ENCODE measurements at regions not wholly inside any gene's neighbourhood (a gene's known extent, or its start where the extent isn't known, plus 50 kb on each side); places are given as distances from the start of the nearest gene placed in this dataset.

DNA sequence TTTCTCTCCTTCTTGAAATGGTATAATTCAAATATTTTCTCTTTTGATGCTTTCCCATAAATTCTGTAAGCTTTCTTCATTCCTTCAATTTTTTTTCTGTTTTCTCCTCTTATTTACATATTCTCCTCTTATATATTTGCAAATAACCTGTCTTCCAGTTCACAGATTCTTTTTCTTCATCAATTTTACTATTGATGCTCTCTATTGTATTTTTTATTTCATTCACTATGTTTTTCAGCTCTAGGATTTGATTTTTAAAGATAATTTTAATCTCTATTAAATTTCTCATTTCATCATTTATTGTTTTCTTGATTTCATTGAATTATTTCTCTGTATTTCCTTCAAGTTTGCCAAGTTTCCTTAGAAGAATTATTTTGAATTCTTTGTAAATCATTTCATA lies 54.0 kb upstream of the PRPS1L1 start:
- no peak for DNase-seq

DNA sequence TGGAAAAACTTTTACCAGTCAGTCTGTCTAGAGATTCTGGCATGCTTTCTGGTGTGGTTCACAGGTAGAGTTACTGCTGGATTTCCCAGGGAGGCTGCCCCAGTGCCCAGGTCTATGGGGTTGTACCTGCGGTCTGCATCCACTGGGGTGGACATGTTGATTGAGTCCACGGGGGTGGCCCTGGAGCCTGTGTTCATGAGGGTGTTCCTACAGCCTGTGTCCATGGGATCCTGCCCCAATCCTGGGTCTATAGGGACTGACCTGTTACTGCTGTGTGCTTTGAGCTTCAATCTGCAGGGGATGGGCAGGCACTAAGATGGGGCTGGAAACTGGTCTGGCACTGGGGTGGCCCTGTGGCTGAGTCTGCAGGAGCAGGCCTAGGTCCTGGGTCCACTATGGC lies 54.5 kb upstream of the PRPS1L1 start:
- no peak for DNase-seq

DNA sequence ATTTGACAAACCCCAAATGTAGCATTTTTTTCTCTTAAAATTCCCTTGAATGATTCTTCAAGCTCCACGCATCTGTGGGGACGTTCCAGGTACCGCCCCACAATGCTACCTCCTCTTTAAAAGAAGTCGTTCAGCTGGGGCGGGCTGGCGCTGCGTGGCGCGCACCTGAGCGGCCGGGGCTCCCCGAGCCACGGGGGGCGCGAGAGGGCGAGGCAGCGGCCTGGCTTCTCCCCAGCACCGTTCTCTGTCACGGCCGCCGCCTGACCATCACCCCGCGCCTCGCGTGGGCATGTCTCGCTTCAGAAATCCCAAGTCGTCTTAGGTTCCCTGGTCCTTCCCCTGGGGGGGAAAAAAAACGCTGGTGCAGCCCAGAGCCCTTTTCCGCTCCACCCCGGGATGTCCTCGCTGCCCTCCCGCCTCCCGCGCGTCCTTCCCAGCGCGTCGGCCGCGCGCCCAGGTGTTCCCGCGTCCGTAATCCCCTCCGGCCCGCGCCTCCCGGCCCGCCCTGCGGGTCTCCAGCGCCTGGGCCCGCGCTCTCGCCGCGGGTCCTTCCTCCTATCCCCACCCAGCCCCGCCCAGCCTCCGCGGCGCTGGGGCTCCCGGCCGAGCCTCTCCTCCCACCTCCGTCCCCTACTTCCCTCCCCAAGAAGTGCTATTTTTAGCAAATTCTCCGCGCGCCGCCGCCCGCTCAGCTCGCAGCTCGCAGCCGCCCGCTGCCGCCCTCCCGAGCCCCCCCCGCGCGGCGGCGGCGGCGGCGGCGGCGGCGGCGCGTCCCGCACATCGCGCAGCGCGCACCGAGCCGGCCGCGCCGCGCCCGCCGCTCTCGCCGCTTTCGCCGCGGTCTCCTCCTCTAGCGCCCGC lies 58.7 kb upstream of the PRPS1L1 start:
- no peak for DNase-seq

GRCh38 chr7:18087026-18087686 lies 59.5 kb upstream of the PRPS1L1 start:
- DNase-seq: no peak

DNA sequence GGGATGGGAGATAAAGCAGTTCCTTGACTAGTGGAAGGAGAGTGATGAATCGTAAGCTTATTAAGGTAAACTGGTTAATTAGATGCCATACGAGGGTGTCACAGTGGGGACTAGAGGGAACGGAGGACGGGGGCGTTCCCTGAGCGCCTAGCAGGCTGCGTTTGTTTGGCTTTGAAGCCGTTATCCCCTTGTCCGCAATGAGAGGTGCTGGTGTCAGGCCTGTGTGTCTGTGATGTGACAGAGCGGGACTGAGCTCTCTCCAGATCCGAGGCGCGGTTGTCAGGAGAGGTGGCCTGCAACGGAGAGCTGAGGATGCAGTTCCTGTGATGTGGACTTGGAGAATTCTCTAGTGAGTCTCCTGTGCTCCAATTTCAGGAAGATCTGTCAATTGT lies 60.0 kb upstream of the PRPS1L1 start:
- DNase-seq: no peak

GRCh38 chr7:18096087-18096486 lies 68.4 kb upstream of the PRPS1L1 start:
- no peak for DNase-seq

DNA sequence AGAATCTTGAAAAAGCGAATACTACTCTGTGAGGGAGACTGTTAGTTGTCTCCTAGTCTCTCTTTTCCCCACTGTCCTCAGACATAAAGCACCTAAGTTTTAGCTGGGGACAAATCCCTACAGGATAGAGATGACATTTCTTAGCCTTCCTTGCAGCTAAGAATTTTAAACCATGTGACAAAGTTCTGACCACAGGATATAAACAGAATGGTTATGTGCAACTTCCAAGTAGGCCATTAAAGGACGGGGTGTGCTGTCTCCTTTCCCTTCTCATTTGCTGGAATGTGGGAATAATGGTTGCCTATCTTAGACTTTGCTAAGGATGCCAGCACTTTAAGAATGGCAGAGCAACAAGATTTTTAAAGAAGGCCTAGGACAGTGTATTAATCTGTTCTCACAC lies 74.9 kb upstream of the PRPS1L1 start:
- no peak for DNase-seq

DNA sequence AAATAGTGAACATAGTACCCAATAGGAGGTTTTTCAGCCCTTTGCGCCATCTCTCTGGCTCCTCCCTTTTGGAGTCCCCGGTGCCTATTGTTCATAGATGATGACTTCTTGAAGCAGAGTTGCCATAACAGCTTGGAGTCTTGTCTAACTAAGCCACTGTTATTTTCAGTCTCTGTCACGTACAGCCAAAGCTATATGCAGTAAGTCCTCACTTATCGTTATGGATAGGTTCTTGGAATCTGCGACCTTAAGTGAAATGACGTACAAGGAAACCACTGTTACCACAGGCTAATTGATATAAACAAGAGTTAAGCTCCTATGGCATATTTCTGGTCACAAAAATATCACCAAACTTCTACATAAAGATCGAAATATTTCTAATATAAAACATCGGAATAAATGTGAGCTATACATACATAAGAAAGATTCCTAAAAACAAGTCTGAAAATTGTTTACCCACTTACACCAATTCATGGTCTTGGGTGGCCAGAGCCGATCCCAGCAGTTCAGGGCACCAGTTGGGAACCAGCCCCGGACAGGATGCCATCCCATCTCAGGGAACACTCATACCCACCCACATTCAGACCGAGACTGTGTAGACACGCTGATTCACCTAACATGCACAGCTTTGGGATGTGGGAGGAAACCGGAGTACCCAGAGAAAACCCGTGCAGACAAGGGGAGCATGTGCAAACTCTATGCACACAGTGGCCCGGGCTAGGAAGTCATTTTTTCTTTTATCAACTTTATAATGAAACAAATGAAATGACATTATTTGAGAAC lies 76.0 kb upstream of the PRPS1L1 start:
- no peak for DNase-seq

DNA sequence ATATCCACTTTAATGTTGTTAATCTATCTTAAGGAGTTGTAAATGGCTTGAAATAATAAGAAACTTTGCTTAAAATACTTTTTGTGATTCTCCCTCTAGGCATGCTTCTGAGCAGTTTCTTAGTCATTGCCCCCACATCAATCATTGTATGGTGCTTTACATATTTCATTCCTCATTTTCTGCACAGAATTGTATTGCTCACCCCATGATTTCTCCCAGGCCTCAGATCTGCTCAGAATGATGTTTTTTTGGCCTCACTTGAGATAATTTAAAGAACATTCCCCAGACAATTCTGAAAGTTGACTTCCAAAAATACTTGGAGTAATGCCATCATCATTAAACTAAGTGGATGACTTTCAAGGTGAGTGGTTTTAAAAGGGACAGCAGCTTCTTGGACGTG lies 82.1 kb upstream of the PRPS1L1 start:
- no peak for DNase-seq

DNA sequence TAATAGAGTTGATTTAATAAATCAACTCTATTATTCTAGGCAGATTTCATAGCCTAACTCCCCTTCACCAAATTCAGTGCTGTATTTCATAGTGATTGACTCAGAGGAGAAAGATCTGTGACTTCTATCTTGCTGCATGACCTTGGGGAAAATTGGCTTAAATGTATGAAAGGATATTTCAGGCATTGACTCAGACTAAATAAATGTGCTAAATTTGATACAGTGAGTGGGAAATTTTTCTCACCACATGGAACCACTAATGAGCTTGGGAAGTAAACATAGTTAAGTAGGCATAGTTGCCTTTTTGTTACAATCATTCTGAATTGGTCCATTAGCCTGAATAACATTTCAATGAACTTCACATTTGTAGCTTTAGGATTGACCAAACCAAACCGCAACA lies 89.0 kb upstream of the PRPS1L1 start:
- DNase-seq: no peak

GRCh38 chr7:18117482-18117881 lies 89.8 kb upstream of the PRPS1L1 start:
- no peak for DNase-seq

- DNase-seq: no peak
Measured at GRCh38 chr7:18119985-18120384, 92.3 kb upstream of the PRPS1L1 start.

DNA sequence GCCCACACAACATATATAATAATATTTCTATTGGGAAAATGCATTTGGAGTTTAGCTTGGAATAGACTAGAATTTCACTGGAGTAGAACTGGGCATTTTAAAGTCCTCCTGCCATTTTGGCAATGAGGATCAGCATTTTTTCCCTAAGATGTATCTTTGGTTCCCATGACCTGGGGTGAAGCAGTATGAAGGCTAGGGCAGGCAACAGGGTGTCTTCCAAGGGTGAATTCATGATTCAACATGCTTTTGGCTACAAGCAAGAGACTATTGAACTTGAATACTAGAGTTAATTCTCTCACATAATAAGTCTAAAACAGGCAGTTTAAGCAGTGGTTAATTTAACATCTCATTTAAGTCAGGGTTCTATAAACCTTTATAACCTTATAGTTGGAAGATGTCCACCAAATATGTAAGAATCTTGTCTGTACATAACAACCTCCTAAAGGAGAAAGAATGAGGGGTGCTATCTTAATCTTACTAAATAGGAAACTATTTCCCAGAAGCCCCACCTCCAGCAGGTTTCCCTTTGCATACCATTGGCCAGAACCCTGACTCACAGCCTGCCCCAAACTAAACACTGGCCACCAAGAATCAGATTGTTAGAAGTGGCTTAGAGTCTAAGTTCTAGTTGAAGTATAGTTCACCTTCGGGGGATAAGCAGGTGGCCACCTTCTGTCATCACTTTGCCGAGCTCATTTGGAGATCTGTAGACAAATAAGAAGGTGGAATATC lies 96.0 kb upstream of the PRPS1L1 start:
- DNase-seq: no peak

GRCh38 chr7:18125476-18125875 lies 97.8 kb upstream of the PRPS1L1 start:
- DNase-seq: no peak

DNA sequence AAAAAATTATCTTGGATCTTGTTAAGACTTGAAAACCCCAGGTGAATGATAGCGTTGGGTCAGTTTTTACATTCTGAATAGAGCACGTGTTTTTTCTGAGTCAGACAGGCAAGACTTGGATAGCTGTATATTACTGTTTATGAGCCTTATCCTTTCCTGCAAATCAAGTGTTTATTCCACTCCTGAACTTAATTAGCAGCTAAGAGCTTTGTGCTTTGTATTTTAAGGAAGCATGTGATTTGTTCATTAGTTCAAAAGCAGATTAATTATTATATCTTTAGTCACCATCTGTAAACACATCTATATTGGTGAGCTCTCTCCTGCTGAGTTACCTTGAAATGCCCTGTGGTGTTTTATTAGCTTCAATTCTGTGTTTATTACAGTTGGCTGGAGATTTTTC lies 98.6 kb upstream of the PRPS1L1 start:
- no peak for DNase-seq

DNA sequence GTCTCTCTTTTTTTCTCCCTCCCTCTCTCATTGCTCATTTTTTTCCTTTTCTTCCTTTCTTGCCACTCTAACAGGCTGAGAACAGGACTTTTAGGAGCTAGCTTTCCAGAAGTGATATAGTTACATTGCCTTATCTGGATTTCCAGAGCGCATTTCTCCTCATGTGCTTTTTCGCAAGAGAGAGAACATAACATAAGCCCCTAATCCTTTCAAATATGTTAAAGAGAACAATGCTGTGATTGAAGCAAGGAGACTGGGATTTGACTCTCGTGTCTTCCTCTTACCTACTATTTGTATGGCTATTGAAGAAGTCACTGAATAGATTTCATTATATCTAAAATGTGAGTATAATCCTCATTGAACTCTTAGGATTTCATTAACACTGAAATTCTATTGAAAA lies 101.2 kb upstream of the PRPS1L1 start:
- DNase-seq: no peak

DNA sequence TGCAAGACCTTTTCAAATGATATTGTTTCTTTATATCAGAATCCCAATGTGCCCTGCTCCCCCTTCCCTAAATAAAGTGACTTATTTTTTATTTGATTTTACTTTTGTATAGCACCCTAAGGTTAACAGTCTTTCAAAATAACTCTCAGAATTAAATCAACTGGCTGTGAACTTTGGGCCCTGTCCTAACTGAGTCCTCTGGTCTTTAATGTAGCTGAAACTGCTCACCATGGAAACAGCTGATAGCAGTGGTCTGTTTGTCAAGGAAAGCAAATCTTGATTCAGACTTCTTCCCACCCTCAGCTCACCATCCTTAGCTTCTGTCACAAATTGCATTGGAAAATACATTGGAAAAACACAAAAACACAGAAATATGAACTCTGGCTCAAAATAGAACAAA lies 105.2 kb upstream of the PRPS1L1 start:
- DNase-seq: no peak

- no peak for DNase-seq
Measured at GRCh38 chr7:18133921-18134320, 106.3 kb upstream of the PRPS1L1 start.

GRCh38 chr7:18140943-18141342 lies 113.3 kb upstream of the PRPS1L1 start:
- no peak for DNase-seq

- DNase-seq: no peak
Measured at GRCh38 chr7:18144166-18144565, 116.5 kb upstream of the PRPS1L1 start.

GRCh38 chr7:18145160-18145559 lies 117.5 kb upstream of the PRPS1L1 start:
- DNase-seq: no peak

- no peak for DNase-seq
Measured at GRCh38 chr7:18151422-18151821, 123.8 kb upstream of the PRPS1L1 start.

DNA sequence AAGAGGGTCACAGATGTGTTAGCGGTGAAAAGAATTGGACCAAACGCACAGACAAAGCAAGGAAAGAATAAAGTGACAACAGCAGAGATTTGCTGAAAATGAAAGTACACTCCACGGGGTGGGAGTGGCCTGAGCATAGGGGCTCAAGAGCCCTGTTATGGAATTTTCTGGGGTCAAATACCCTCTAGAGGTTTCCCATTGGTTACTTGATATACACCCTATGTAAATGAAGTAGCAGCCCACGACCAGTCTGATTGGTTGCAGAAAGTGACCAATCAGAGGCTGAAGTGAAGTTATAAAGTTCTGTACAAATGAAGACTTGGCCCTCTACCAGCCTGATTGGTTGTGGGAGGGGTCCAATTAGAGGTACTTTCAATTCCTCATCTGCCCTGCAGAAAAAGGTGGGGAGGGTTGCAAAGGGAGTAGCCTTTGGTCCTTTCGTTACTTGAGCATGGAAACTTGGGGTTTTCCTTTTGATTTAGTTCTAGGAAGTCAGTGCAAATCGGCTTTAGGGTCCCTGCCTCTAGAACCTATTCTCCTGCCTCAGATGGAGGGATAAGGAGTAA lies 125.6 kb upstream of the PRPS1L1 start:
- DNase-seq: no peak

Measured in SIG-M5 (cell line).